ENCODE measurements at regions not wholly inside any gene's neighbourhood (a gene's known extent, or its start where the extent isn't known, plus 50 kb on each side); places are given as distances from the start of the nearest gene placed in this dataset.
"Not testable (repeated sequence)": the region's sequence is repeated elsewhere in the genome, so short reads cannot be mapped to it uniquely, and the experiment has no call there.

DNA sequence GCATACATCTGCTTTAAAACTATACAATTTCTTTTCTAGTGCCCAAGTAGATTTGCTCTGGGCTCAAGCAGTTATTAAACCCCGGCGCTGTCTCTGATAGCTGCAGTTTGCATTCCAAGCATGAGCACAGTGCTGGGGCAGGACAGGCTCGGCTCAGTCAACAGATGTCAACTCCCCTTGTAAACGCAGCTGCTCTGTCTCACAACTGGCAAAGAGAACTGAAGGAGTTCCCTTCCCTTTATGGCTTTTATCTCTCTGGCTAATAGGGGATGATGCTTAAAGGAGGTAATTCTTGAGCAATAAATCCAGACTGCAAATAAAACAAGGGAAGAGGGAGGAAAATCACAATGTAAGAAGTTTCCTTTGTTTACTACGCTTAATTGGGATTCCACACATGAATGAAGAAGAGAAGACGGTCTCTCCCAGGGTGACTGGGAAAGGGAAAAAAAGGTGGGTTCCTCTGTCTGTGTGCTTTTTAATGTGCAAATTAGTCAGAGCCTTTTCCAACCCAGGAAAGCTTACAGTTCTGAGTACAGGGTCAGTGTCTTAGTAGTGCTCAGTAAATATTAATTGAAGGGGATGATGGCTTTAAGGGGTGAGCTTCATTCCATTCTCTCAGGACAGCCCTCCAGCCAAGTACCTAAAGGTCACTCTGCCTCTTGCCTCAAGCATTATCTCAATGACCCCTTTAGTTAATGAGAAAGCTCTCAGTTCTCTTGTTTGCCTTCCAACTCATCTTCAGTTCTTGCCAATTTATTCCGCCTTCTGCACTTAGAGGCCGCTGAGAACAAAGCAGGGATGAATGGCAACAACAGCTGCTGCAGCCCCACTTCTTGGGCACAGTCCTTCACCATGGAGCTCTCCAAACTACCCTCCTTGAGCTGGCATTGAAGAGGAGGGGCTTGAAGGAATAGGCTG lies 155.7 kb upstream of the JADE1 start:
- ChIA-PET POLR2A (no interaction called here), CTCF (no interaction called here)

DNA sequence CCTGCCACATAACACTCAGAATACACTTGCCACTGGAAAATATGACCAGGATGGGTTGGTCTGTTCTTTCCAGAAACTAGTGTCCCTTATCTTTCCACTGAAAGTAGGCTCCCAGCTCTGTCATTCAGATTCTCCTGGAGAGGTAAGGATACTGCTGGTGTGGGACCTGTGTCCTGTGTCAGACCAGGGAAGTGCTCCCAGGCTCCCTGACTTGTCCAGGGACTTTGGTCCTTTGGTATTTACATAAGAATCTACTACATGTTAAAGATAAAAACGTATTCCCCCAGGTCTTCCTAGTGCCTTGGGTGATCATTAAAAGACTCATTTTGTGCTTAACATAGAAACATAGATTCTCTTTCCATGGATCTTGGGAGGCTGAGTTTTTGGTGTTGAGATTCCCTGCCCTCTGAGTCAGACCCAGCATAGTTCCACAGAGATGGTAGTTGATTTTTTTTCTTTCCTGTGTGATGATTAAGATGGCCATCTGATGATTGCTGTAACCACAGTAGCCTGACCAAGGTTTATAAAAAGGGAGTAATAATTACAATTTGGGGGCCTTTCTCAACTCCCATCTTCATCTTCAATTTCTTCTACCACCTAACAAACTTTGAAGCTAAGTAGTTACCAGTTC lies 159.8 kb upstream of the JADE1 start:
- ChIA-PET CTCF (no interaction called here), POLR2A (no interaction called here)

DNA sequence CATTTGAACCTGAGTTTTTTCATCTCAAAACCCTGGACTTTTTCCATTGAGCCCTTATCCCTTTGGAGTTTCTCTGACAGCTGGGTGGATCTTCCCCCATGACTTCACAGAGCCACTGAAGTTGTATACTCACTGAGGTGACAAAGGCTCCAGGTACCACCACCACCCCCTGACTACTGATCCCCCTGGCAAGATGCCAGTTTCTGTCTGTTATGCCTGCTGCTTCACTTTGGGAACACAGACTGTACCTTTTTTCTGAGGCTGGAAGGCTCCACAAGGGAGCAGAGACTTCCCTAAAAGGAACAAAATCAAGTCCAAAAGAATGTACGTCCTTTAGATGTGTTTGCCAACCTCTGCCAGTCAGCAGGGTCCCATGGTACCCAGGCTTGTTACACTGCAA lies 160.3 kb upstream of the JADE1 start:
- POLR2A ChIA-PET, result no interaction called here
- CTCF ChIA-PET, result no interaction called here

DNA sequence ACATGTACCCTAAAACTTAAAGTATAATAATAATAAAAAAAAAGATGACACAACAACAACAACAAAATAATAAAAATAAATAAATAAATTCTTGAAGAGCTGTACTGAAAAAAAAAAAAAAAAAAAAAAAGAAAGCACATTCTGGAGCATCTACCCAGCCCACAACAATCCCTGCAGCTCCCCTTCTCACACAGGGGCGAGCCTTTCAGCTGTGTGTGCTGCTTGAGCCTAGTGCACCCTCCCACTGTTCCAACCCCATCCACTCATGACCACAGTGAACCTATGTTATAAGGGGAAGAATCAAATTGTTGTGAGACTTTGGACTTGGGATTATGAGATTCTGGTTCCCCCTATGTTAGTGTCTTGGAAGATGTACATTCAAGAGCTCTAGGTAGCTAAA lies 161.5 kb upstream of the JADE1 start:
- ChIA-PET POLR2A (no interaction called here), CTCF (no interaction called here)

DNA sequence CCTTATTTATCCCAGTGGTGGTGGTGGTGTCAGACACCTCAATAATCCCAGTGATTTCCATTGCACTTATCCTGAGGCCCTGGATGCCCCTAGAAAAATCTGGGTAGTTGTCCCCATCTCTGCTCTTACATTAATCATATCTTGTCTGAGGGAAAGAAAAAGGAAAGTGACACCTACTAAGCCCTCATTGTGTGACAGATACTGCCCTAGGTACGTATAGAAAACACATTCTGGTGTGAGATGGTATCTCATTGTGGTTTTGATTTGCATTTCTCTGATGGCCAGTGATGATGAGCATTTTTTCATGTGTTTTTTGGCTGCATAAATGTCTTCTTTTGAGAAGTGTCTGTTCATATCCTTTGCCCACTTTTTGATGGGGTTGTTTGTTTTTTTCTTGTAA lies 162.6 kb upstream of the JADE1 start:
- POLR2A ChIA-PET, CTCF ChIA-PET: not testable (repeated sequence)

DNA sequence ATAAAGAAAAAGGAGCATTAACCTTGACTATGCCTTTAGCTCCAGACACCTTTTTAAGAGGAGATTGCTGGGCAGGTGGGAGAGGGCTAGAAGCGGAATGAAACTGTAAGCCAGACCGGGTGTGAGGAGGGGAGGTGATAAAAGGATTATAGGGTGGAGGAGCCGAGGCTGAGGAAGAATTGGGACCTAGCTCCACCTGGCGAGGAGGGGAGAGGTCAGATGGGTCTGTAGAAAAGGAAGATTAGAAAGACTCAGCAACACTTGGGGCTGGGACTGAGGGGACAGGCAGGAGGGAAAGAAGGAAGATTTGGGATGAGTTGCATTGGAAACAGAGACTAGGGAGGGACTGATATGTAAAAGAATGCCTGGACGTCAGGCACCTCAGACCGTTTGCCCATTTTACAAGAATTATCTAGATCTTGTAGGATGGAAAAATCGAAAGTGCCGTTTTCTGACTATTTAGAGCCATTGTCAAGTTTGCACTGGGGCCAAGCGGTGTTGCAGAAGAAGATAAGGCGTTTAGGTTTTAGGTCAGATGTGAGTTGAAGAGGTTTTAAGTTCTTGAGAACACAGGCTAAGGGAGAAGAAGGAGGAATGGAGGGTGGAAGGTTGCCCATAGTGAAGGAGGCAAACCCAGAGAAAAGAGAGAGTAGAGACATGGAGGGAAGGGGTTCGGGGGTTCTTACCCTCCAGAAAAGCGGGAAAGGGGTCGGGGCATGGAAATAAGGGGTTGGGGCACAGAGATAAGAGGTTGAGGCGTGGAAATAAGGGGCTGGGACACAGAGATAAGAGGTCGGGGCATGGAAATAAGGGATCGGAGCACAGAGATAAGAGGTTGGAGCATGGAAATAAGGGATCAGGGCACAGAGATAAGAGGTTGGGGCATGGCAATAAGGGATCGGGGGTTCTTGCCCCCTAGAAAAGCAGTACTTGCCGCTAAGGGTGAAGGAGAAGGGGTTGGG lies 164.5 kb upstream of the JADE1 start:
- POLR2A ChIA-PET, CTCF ChIA-PET: not testable (repeated sequence)

DNA sequence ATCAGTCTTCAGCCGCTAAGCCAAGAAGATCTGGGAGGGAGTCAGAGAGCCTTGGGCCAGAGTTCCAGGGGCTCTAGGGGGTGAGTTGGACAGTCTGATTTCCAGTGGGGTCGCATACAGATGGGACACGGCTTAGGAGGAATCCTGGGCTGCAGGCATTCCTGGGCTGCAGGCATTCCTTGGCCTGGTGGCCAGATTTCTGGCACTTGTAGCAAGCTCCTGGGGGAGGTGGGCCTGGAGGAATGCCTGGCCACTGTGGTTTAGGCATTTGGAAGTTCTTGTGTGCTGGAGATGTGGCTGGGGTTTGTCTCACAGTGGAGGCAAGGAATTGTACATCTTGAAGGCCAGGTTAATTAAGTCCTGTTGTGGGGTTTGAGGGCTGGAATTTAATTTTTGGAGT lies 165.4 kb upstream of the JADE1 start:
- POLR2A ChIA-PET, CTCF ChIA-PET: not testable (repeated sequence)

DNA sequence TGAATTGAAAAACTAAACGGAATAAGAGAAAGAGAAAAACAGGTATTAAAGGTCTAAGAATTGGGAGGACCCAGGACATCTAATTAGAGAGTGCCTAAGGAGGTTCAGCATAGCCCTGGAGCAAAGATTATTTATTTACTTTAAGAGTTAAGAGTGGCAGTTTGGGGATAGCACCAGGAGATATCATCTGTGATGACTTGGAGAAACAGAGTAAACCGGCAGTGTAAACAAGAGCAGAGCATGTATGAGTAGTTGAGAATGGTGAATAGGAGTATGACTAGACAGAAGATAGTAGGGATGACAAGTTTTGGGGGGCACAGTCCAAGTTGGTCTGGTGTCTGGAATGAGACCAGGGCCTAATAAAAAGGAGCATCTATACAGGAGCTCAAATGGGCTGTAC lies 167.9 kb upstream of the JADE1 start:
- CTCF ChIA-PET, POLR2A ChIA-PET: not testable (repeated sequence)

DNA sequence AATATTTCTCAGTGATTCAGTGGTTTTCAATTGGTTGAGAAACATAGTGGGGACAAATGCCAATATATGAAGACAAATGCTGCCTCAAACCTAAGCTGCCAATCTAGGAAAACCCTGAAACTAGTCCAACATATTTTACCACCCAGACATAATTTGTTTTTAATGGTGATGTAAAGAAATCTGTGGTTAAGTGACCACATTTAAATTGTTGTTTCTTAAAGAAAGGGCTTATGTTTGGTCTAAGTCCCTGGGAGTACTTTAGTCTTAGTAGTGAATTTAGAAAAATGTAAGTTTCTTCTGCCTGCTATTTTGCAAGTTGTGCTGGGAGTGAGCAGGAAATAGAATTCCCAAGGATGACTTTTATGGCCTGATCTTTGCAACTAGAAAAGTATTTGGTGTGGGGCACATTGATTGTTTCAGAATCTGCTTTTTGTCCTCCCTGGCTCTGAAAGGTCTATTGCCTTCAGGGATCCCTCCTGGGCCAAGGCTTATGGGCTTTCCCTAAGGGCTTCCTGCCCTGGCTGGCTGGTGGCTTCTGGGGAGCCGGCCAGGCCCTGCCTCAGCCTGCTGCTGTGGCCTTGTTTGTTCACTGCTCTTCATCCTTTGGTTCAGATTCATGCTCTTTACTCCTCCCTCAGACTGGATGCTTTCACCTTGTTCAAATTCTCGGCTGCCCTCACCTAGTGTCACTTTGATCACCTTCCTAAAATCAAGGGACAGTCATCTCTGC lies 169.8 kb upstream of the JADE1 start:
- ChIA-PET POLR2A (no interaction called here), CTCF (no interaction called here)

DNA sequence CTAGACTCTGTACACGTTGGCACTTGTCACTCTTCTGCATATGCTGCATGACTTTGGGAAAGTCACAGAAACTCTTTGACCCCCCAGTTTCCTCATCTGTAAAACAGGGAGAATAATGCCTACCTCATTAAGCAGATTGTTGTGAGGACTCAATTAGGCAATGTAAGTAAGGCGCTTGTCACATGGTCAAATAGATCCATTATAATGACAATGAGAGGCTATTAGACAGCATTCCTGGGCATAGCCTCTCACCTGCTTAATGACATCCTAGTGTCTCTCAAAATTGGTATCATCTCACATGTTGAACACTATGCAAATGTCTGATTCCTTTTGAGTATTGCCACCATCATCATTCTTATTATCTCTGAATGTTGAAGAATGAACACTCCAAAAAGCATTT lies 172.6 kb upstream of the JADE1 start:
- CTCF ChIA-PET, result no interaction called here
- POLR2A ChIA-PET, result no interaction called here

DNA sequence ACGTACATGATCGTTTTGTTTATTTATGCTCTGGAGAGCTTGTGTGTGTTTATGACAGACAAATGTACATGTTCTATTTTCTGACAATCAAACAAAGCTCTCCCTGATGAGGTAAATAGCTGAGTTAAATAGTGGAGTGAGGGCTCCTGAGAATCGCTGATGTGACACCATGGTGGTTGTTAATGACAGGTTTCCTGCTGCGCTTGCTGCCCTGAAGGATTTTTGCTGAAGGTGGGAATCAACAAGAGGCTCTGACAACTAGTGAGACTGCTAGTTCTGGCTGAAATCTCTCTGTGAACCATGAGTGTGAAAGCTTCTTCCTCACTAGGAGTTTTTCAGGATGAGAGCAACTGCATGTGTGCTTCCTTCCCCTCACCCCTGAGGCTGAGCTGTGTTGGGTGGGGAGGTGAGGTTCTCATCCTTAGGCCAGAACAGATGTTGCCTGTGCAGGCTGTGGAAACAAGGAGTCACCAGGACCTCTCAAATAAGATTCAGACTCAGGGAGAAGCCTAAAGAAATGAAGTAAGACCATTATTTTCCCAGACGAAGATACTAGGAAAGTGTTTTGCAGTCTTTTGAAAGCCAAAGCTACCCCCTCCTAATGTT lies 173.4 kb upstream of the JADE1 start:
- CTCF ChIA-PET, result no interaction called here
- POLR2A ChIA-PET, result no interaction called here

DNA sequence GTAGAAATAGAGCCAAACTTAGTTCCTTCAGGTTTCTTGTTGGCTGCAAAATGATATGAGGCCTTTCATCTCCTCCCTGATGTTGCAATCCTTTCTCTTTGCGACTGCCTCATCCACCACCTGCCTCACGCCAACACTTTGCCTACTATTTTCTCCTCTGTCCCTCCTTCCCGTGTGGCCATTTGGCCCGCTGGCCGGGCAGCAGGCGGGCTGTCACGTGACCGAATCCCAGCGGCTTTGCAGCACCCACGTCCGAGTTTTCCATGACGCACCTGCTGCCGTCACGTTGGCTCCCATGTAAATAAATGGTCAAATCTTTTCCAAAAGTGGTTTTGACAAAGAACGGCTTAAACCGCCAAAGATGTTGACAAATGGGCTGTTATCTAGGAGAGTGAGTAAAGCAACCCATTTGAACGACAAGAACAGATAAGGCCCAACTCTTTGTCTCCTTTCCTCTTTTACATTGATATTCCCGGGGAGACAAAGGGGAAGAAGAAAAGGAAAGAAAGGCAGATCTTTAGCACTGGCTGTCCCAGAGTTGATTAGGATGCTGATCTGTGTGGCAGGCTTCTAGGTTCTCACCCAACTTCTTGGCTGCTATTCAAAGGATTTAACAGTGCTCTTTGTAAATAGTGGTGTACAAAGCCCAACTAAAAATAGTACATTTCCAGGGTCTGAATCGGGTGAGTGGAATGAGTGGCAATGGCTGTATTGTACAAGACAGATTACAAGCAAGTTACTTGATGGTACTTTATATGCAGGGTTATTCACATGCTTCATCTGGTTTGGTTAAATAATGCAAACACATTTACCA lies 174.2 kb upstream of the JADE1 start:
- CTCF ChIA-PET, result no interaction called here
- POLR2A ChIA-PET, result no interaction called here

DNA sequence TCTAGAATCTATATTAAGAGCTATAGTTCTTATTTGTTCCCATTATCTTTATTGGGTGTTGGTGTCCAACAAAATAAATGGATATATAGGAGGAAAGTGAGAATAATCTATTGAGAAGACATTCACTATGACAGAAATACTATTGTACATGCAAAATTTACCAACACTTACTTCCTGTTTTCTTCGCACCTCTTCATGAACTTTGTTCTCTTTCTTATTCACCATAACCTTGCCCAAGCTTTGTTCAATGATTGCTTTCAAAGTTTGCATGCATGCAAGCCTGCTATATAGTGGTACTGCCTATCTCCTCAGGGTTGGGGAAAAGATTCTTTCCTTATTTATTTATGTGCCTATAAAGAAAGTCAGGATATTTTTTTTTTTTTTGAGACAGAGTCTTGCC lies 176.4 kb upstream of the JADE1 start:
- ChIA-PET CTCF (no interaction called here), POLR2A (no interaction called here)

DNA sequence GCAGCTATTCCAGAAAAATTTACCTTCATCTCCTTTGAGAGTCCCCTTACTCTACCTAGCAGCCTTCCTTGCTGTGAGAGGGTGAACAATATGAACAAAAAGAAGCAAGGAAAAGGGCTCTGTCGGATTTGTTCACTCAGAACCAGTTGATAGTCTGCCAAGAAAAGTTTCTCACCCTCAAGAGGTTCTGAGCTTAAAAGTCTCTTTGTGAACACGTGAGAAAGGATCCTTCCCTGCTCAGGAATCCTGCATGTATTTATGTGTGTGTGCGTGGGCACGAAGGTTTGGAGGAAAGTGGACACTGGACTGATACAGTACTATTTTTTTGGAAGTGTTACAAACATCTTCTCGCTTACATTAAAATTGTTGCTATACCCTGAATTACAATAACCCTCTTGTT lies 178.6 kb upstream of the JADE1 start:
- ChIA-PET CTCF (no interaction called here), POLR2A (no interaction called here)

DNA sequence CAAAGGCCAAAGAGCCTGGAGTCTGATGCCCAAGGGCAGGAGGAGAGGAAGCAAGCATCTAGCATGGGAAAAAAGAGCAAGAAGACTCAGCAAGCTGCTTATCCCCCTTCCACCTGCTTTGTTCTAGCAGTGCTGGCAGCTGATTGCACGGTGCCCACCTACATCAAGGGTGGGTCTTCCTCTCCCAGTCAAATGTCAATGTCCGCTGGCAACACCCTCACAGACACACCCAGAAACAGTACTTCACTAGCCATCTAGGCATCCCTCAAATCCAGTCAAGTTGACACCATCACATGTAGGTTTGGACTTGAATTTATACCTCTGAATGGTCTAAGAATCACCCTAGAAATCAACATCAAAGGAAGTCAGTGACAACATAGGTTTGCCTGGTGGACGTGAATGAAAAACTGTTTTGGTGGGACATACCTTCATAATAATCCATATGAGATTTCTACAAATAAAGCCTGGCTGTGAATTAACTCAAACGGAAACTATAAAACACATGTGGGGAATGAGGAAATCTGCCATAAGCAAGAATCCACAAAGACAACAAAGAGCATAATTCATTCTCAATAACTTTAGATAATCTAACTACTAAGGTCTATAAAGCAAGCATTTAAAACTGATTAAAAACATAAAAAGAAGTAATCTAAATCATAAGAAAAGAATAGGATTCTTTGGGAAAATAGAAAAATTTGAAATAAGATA lies 185.8 kb upstream of the JADE1 start:
- ChIA-PET POLR2A (no interaction called here), CTCF (no interaction called here)

DNA sequence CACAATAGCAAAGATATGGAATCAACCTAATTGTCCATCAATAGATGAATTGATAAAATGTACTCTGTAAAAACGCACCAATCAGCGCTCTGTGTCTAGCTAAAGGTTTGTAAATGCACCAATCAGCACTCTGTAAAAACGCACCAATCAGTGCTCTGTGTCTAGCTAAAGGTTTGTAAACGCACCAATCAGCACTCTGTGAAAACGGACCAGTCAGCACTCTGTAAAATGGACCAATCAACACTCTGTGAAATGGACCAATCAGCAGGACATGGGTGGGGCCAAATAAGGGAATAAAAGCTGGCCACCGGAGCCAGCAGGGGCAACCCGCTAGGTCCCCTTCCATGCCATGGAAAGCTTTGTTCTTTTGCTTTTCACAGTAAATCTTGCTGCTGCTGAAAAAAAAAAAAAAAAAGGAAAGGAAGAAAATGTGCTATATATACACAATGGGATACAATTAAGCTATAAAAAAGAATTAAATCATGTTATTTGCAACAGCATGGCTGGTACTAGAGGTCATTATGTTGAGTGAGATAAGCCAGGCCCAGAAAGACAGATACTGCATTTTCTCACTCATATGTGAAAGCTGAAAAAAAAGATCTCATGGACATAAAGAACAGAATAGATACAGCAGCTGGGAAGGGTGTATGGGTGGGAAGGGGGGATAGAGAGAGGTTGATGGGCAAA lies 189.1 kb upstream of the JADE1 start:
- CTCF ChIA-PET, POLR2A ChIA-PET: not testable (repeated sequence)

DNA sequence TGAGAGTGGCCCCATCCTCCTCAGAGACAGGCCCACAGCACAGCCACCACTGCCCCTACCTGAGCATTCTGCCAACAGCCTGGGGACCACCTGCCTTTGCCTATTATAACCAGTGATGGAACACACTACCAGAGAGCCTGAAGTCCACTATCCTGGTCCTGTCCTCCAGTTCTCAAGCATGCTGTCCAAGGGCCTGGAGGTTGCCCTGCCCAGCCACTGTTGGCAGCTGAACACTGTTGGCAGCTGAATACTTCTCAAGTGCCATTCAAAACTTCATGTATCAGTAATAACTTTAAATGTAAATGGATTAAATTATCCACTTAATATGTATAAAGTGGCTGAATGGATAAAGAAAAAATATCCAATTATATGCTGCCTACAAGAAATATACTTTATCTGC lies 194.3 kb upstream of the JADE1 start:
- CTCF ChIA-PET, result no interaction called here

DNA sequence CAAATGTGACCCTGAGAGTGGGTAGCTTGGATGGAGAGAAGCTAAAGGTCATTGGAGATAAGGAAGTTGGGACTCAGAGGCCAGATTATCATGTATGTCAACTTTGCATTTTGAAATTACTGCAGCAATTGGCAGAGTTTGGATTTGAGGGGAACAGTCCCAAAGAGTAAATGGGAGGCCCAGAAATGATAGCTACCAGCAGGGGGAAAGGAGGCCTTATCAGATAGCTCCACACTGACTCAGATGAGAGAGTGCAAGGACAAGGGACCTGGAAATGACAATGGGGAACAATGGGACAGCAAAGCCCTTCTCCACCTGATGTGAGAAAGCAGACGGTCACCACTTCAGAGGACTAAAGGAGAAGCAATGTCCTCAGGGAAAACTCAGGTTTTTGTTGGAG lies 201.5 kb upstream of the JADE1 start:
- ChIA-PET CTCF (no interaction called here), POLR2A (no interaction called here)

More for the DNA sequence above, 194.3 kb upstream of the JADE1 start:
- POLR2A ChIA-PET, result interaction anchor here (0.6 kb wide), 1 partner anchor 137 kb away, joined by 6 read pairs; no protein-coding TSS in a partner anchor
